D721Med (cell line): ENCODE measurements at regions not wholly inside any gene's neighbourhood (a gene's known extent, or its start where the extent isn't known, plus 50 kb on each side); places are given as distances from the start of the nearest gene placed in this dataset.

ENCODE experiments used
- DNase-seq: peaks from one replicate; pipeline ENCODE4 v3.0.0; 2011; ENCODE audit warnings: low spot score; ENCODE audit not compliant: insufficient read length
- FAIRE-seq: peaks from 2 replicates; lab custom pipeline; 2011; peaks lifted over from hg19 to GRCh38; lab: Jason Lieb, UNC
- CTCF ChIP-seq: IDR thresholded peaks from 2 replicates; pipeline ENCODE4 v1.5.1; 2012; ENCODE audit warnings: mild to moderate bottlenecking, control low read depth; ENCODE audit not compliant: insufficient read depth; ENCODE audit errors: missing control alignments

GRCh38 chr4:65973186-65973585 lies 302.9 kb upstream of the EPHA5 start:
- TF ChIP-seq CTCF: no peak
- DNase-seq (no peak), FAIRE-seq (no peak)

GRCh38 chr4:65971686-65972085 lies 301.4 kb upstream of the EPHA5 start:
- no peak for TF ChIP-seq CTCF
- FAIRE-seq (no peak), DNase-seq (no peak)

GRCh38 chr4:65968831-65969558 lies 298.7 kb upstream of the EPHA5 start:
- DNase-seq (no peak), FAIRE-seq (no peak)
- no peak for TF ChIP-seq CTCF

GRCh38 chr4:65960751-65961150 lies 290.5 kb upstream of the EPHA5 start:
- DNase-seq: no peak
- no peak for FAIRE-seq
- no peak for TF ChIP-seq CTCF

GRCh38 chr4:65954416-65954815 lies 284.1 kb upstream of the EPHA5 start:
- no peak for TF ChIP-seq CTCF
- DNase-seq (no peak), FAIRE-seq (no peak)

GRCh38 chr4:65951177-65951576 lies 280.9 kb upstream of the EPHA5 start:
- no peak for FAIRE-seq
- TF ChIP-seq CTCF: no peak
- no peak for DNase-seq

- DNase-seq (no peak), FAIRE-seq (no peak)
- TF ChIP-seq CTCF: no peak
Observed at GRCh38 chr4:65943076-65943475, 272.8 kb upstream of the EPHA5 start.
